DND-41 (cell line): ENCODE measurements at regions not wholly inside any gene's neighbourhood (a gene's known extent, or its start where the extent isn't known, plus 50 kb on each side); places are given as distances from the start of the nearest gene placed in this dataset.

Experiments
- ATAC-seq: fragments of 200-7000 bp; cut with Tn5 transposase; 3 replicates; pipeline ENCODE4 v1.9.1; 2021; ENCODE audit warnings: low read depth; ENCODE audit not compliant: insufficient read depth
- DNase-seq: peaks from one replicate; pipeline ENCODE4 v3.0.0-alpha.2; 2020
- H2AFZ ChIP-seq: 2 replicates; pipeline ENCODE4 v1.6.0; 2012; ENCODE audit warnings: low read depth, low read length
- H3K27ac ChIP-seq: 2 replicates; pipeline ENCODE4 v1.5.1; 2012; ENCODE audit warnings: low read length, inconsistent platforms
- H3K27me3 ChIP-seq: fragments of 200-600 bp; sonication (generic); 2 replicates; pipeline ENCODE4 v1.6.0; 2012; ENCODE audit warnings: low read length, mild to moderate bottlenecking, inconsistent platforms; ENCODE audit not compliant: insufficient read depth, poor library complexity
- H3K36me3 ChIP-seq: 2 replicates; pipeline ENCODE4 v1.5.1; 2012; ENCODE audit warnings: low read length, inconsistent platforms; ENCODE audit not compliant: insufficient read depth
- H3K4me1 ChIP-seq: 2 replicates; pipeline ENCODE4 v1.5.1; 2012; ENCODE audit warnings: mild to moderate bottlenecking, low read length; ENCODE audit not compliant: insufficient read depth
- H3K4me2 ChIP-seq: 2 replicates; pipeline ENCODE4 v1.6.0; 2012; ENCODE audit warnings: mild to moderate bottlenecking, moderate library complexity, low read length, inconsistent platforms; ENCODE audit not compliant: insufficient read depth
- H3K4me3 ChIP-seq, 2 experiments: fragments of 200-600 bp in 1 of 2; shearing (Covaris generic) in 1 of 2; 2 replicates each; pipeline ENCODE4 v1.5.1; 2012 to 2016; ENCODE audit warnings: inconsistent platforms in 2 of 2, low read length in 2 of 2, mild to moderate bottlenecking in 2 of 2, low read depth in 1 of 2, moderate library complexity in 1 of 2
- H3K79me2 ChIP-seq: 2 replicates; pipeline ENCODE4 v1.6.0; 2012; ENCODE audit warnings: low read length, inconsistent platforms; ENCODE audit not compliant: insufficient read depth
- H3K9ac ChIP-seq: 2 replicates; pipeline ENCODE4 v1.6.0; 2012; ENCODE audit warnings: low read depth, mild to moderate bottlenecking, inconsistent platforms, low read length, moderate library complexity
- H3K9me3 ChIP-seq: 2 replicates; pipeline ENCODE4 v1.5.1; 2012; ENCODE audit warnings: low read length, moderate library complexity, mild to moderate bottlenecking, inconsistent platforms; ENCODE audit not compliant: insufficient read depth, severe bottlenecking
- H4K20me1 ChIP-seq: 2 replicates; pipeline ENCODE4 v1.6.0; 2012; ENCODE audit warnings: low read length; ENCODE audit not compliant: insufficient read depth
- CTCF ChIP-seq: IDR thresholded peaks from 2 replicates; pipeline ENCODE4 v1.5.1; 2012; ENCODE audit warnings: borderline replicate concordance, low read length, moderate library complexity, mild to moderate bottlenecking; ENCODE audit not compliant: poor library complexity, severe bottlenecking; ENCODE audit errors: extremely low read depth
- EZH2 ChIP-seq: IDR thresholded peaks from 3 replicates; pipeline ENCODE4 v1.6.1; 2012; ENCODE audit warnings: borderline replicate concordance, low read depth, mild to moderate bottlenecking, moderate library complexity, low read length, inconsistent platforms; ENCODE audit not compliant: severe bottlenecking

- H2AFZ ChIP-seq: no peak overlapping the region
- no peak for DNase-seq
- no peaks in the 10 kb centered on the region for H4K20me1 ChIP-seq
- TF ChIP-seq EZH2 (no peak), CTCF (peak; percentile 56)
- H3K9ac ChIP-seq: no peak overlapping the region
- H3K9me3 ChIP-seq: no peaks in the 10 kb centered on the region
- H3K4me3 ChIP-seq: no peak overlapping the region
- no peaks in the 10 kb centered on the region for H3K4me1 ChIP-seq
- H3K79me2 ChIP-seq: no peaks in the 10 kb centered on the region
- H3K36me3 ChIP-seq: no peaks in the 10 kb centered on the region
- H3K27me3 ChIP-seq: no peaks in the 10 kb centered on the region
- peak; percentile 44; the same call in 1 of the 3 replicates for ATAC-seq
- no peak overlapping the region for H3K27ac ChIP-seq
- H3K4me2 ChIP-seq: no peak overlapping the region
Measured at GRCh38 chr13:65656740-65657329, 1573.3 kb downstream of the PCDH9 start.

GRCh38 chr13:65653613-65654012, 1576.5 kb downstream of the PCDH9 start:
- ATAC-seq: no peak
- no peak overlapping the region for H2AFZ ChIP-seq
- no peaks in the 10 kb centered on the region for H3K9me3 ChIP-seq
- TF ChIP-seq EZH2 (no peak), CTCF (no peak)
- H3K4me2 ChIP-seq: no peak overlapping the region
- H4K20me1 ChIP-seq: no peaks in the 10 kb centered on the region
- no peaks in the 10 kb centered on the region for H3K4me1 ChIP-seq
- H3K27me3 ChIP-seq: no peaks in the 10 kb centered on the region
- H3K36me3 ChIP-seq: no peaks in the 10 kb centered on the region
- H3K9ac ChIP-seq: no peak overlapping the region
- H3K4me3 ChIP-seq: no peak overlapping the region
- H3K79me2 ChIP-seq: no peaks in the 10 kb centered on the region
- H3K27ac ChIP-seq: no peak overlapping the region
- no peak for DNase-seq

- Histone ChIP-seq H3K9ac (no peak overlapping the region), H2AFZ (no peak overlapping the region), H3K36me3 (no peaks in the 10 kb centered on the region), H3K79me2 (no peaks in the 10 kb centered on the region), H3K4me2 (no peak overlapping the region), H4K20me1 (no peaks in the 10 kb centered on the region), H3K27ac (no peak overlapping the region), H3K4me3 (no peak overlapping the region), H3K27me3 (no peaks in the 10 kb centered on the region), H3K9me3 (no peaks in the 10 kb centered on the region), H3K4me1 (no peaks in the 10 kb centered on the region)
- no peak for DNase-seq
- no peak for ATAC-seq
- no peak for TF ChIP-seq EZH2
- TF ChIP-seq CTCF: no peak
Measured at GRCh38 chr13:65650321-65650720, 1579.8 kb downstream of the PCDH9 start.

- no peaks in the 10 kb centered on the region for H3K27me3 ChIP-seq
- ATAC-seq (no peak), DNase-seq (no peak)
- no peaks in the 10 kb centered on the region for H3K36me3 ChIP-seq
- no peaks in the 10 kb centered on the region for H3K79me2 ChIP-seq
- no peaks in the 10 kb centered on the region for H3K9me3 ChIP-seq
- H3K4me3 ChIP-seq: no peak overlapping the region
- H2AFZ ChIP-seq: no peak overlapping the region
- H3K4me2 ChIP-seq: no peak overlapping the region
- H3K27ac ChIP-seq: no peak overlapping the region
- H3K9ac ChIP-seq: no peak overlapping the region
- no peaks in the 10 kb centered on the region for H3K4me1 ChIP-seq
- H4K20me1 ChIP-seq: no peaks in the 10 kb centered on the region
- TF ChIP-seq CTCF (no peak), EZH2 (no peak)
Measured at GRCh38 chr13:65642996-65643395, 1587.1 kb downstream of the PCDH9 start.
